T-cell (primary cell): ENCODE measurements at regions not wholly inside any gene's neighbourhood (a gene's known extent, or its start where the extent isn't known, plus 50 kb on each side); places are given as distances from the start of the nearest gene placed in this dataset.

Experiments used
- ATAC-seq, 4 experiments: fragments of 200-7000 bp in 3 of 4; fragments of 150-1000 bp in 1 of 4; cut with Tn5 transposase; replicated peaks in 1 of 4; 1 replicate in 3 of 4; 2 replicates in 1 of 4; pipeline ENCODE4 v1.10.0; 2021; ENCODE audit warnings: moderate library complexity in 3 of 4, mild to moderate bottlenecking in 2 of 4, moderate number of reproducible peaks in 1 of 4
- CTCF ChIA-PET, 2 donors: fragments of 300-600 bp; sonication (Branson Sonifier 250); formaldehyde crosslinking; loops; one replicate each; lab custom pipeline; 2022; ENCODE audit warnings: antibody characterized with exemption in 2 of 2; lab: Charles Lee
- POLR2A ChIA-PET, 2 donors: fragments of 300-600 bp; sonication (Branson Sonifier 250); formaldehyde crosslinking; loops; one replicate each; lab custom pipeline; 2022; ENCODE audit warnings: antibody characterized with exemption in 2 of 2; lab: Charles Lee
- DNase-seq, 35 experiments: peaks; one replicate each; pipeline versions ENCODE4 v3.0.0 to v3.0.0-alpha.2; 2013 to 2023
- H3K27ac ChIP-seq: one replicate; pipeline ENCODE4 v1.5.1; 2013; ENCODE audit warnings: low read length
- H3K27me3 ChIP-seq, 2 experiments: replicated peaks in 1 of 2; 1 replicate in 1 of 2; 2 replicates in 1 of 2; pipeline versions ENCODE4 v1.6.1 to v1.7.0; 2013; ENCODE audit warnings: low read length in 1 of 2, mixed read lengths in 1 of 2; ENCODE audit not compliant: control insufficient read depth in 2 of 2, insufficient read depth in 2 of 2; ENCODE audit errors: extremely low read depth in 1 of 2
- H3K36me3 ChIP-seq, 2 donors: 1 replicate in 1 of 2; 2 replicates in 1 of 2; pipeline versions ENCODE4 v1.6.1 to v1.7.0; 2013; ENCODE audit warnings: low read length in 1 of 2; ENCODE audit not compliant: control insufficient read depth in 2 of 2, insufficient read depth in 1 of 2; ENCODE audit errors: extremely low read depth in 1 of 2
- H3K4me1 ChIP-seq, 2 experiments: 1 replicate in 1 of 2; 2 replicates in 1 of 2; pipeline versions ENCODE4 v1.6.1 to v1.7.0; 2013; ENCODE audit warnings: low read length in 2 of 2, mixed read lengths in 1 of 2; ENCODE audit not compliant: insufficient read depth in 2 of 2, control insufficient read depth in 1 of 2; ENCODE audit errors: extremely low read depth in 1 of 2
- H3K4me3 ChIP-seq, 2 donors: 1 replicate in 1 of 2; 2 replicates in 1 of 2; pipeline versions ENCODE4 v1.5.1 to v1.7.0; 2013; ENCODE audit warnings: mild to moderate bottlenecking in 2 of 2, low read length in 1 of 2, moderate library complexity in 1 of 2; ENCODE audit not compliant: control insufficient read depth in 1 of 2; ENCODE audit errors: extremely low read depth in 1 of 2
- H3K9me3 ChIP-seq: 2 replicates; pipeline ENCODE4 v1.7.0; 2013
- H3K27ac Mint-ChIP-seq, 2 donors: one replicate each; pipeline ENCODE4 v1.8.0; 2020 to 2021; ENCODE audit warnings: mild to moderate bottlenecking in 2 of 2, mixed read lengths in 2 of 2
- H3K27me3 Mint-ChIP-seq, 2 donors: one replicate each; pipeline ENCODE4 v1.8.0; 2021 to 2022; ENCODE audit warnings: mixed read lengths in 2 of 2
- H3K36me3 Mint-ChIP-seq: one replicate; pipeline ENCODE4 v1.8.0; 2021; ENCODE audit warnings: mixed read lengths
- H3K4me1 Mint-ChIP-seq, 3 donors: one replicate each; pipeline ENCODE4 v1.8.0; 2020 to 2022; ENCODE audit warnings: mixed read lengths in 3 of 3, mild to moderate bottlenecking in 1 of 3
- H3K4me3 Mint-ChIP-seq, 3 donors: one replicate each; pipeline ENCODE4 v1.8.0; 2020 to 2022; ENCODE audit warnings: mild to moderate bottlenecking in 3 of 3, mixed read lengths in 3 of 3, moderate library complexity in 3 of 3
- H3K9me3 Mint-ChIP-seq, 3 donors: one replicate each; pipeline ENCODE4 v1.8.0; 2020 to 2022; ENCODE audit warnings: mixed read lengths in 3 of 3
- WGBS: methylation state at CpG from one replicate; pipeline ENCODE4 v1.1.5; 2013; ENCODE audit warnings: missing lambda C conversion rate; ENCODE audit not compliant: insufficient coverage; 5-methylcytosine and 5-hydroxymethylcytosine counted together

- DNase-seq (no peak), ATAC-seq (no peak)
- no peak overlapping the region for H3K27ac ChIP-seq
- Mint-ChIP-seq H3K4me1 (no peaks in the 10 kb centered on the region), H3K9me3 (no peaks in the 10 kb centered on the region), H3K4me3 (no peak overlapping the region), H3K27ac (no peak overlapping the region), H3K36me3 (no peaks in the 10 kb centered on the region), H3K27me3 (peaks cover 3 to 16% of the 10 kb centered on the region in 2 donors)
- H3K9me3 ChIP-seq: no peaks in the 10 kb centered on the region
- no peaks in the 10 kb centered on the region for H3K4me1 ChIP-seq
- H3K4me3 ChIP-seq: no peak overlapping the region
- no CpG with 5 or more reads among the region's 3 CpGs for WGBS
- ChIA-PET POLR2A (no interaction called here), CTCF (no interaction called here)
- no peaks in the 10 kb centered on the region for H3K27me3 ChIP-seq
- H3K36me3 ChIP-seq: no peaks in the 10 kb centered on the region
Measured at GRCh38 chr13:39185326-39185725, 147.1 kb downstream of the NHLRC3 start.

- ChIA-PET CTCF (no interaction called here), POLR2A (interaction anchor here in 1 of 2 donors (0.7 kb wide), 1 partner anchor 9 kb away, joined by 4 read pairs; no protein-coding TSS in a partner anchor)
- Histone ChIP-seq H3K4me3 (no peak overlapping the region), H3K9me3 (no peaks in the 10 kb centered on the region), H3K27me3 (no peaks in the 10 kb centered on the region), H3K4me1 (no peaks in the 10 kb centered on the region), H3K27ac (no peak overlapping the region), H3K36me3 (no peaks in the 10 kb centered on the region)
- Mint-ChIP-seq H3K36me3 (no peaks in the 10 kb centered on the region), H3K9me3 (no peaks in the 10 kb centered on the region), H3K27me3 (peaks cover 4 to 8% of the 10 kb centered on the region in 2 donors), H3K27ac (no peak overlapping the region), H3K4me3 (no peak overlapping the region), H3K4me1 (no peaks in the 10 kb centered on the region)
- ATAC-seq: no peak
- no peak for DNase-seq
- no CpG with 5 or more reads among the region's 2 CpGs for WGBS
Measured at GRCh38 chr13:39186205-39186875, 148.1 kb downstream of the NHLRC3 start.

GRCh38 chr13:39189778-39190177, 151.5 kb downstream of the NHLRC3 start:
- Mint-ChIP-seq H3K4me3 (no peak overlapping the region), H3K27me3 (peaks cover 11 to 21% of the 10 kb centered on the region in 2 donors), H3K4me1 (no peaks in the 10 kb centered on the region), H3K36me3 (no peaks in the 10 kb centered on the region), H3K27ac (no peak overlapping the region), H3K9me3 (no peaks in the 10 kb centered on the region)
- no peaks in the 10 kb centered on the region for H3K27me3 ChIP-seq
- H3K27ac ChIP-seq: no peak overlapping the region
- WGBS: no CpG with 5 or more reads among the region's 1 CpG
- ChIA-PET POLR2A (no interaction called here), CTCF (interaction anchor here in 1 of 2 donors (0.6 kb wide), 1 partner anchor 53 kb away, joined by 3 read pairs; no protein-coding TSS in a partner anchor)
- ATAC-seq (no peak), DNase-seq (no peak)
- no peak overlapping the region for H3K4me3 ChIP-seq
- H3K9me3 ChIP-seq: no peaks in the 10 kb centered on the region
- no peaks in the 10 kb centered on the region for H3K4me1 ChIP-seq
- no peaks in the 10 kb centered on the region for H3K36me3 ChIP-seq

- Histone ChIP-seq H3K4me1 (no peaks in the 10 kb centered on the region), H3K4me3 (no peak overlapping the region), H3K27me3 (no peaks in the 10 kb centered on the region), H3K27ac (no peak overlapping the region), H3K36me3 (no peaks in the 10 kb centered on the region), H3K9me3 (no peaks in the 10 kb centered on the region)
- ATAC-seq (no peak), DNase-seq (no peak)
- H3K27me3 Mint-ChIP-seq: peaks cover 2 to 19% of the 10 kb centered on the region in 2 donors
- no peak overlapping the region for H3K27ac Mint-ChIP-seq
- H3K4me3 Mint-ChIP-seq: no peak overlapping the region
- POLR2A ChIA-PET: no interaction called here
- 60% methylated on average over 1 of the region's 5 CpGs for WGBS
- H3K4me1 Mint-ChIP-seq: no peaks in the 10 kb centered on the region
- H3K9me3 Mint-ChIP-seq: no peaks in the 10 kb centered on the region
- CTCF ChIA-PET: interaction anchor here in 1 of 2 donors (1.0 kb wide), 1 partner anchor 9 kb away, joined by 3 read pairs; no protein-coding TSS in a partner anchor
- no peaks in the 10 kb centered on the region for H3K36me3 Mint-ChIP-seq
Measured at GRCh38 chr13:39196965-39197646, 158.8 kb downstream of the NHLRC3 start.

GRCh38 chr13:39197647-39198007, 159.4 kb downstream of the NHLRC3 start:
- ATAC-seq: no peak
- Mint-ChIP-seq H3K27me3 (peaks cover 2 to 19% of the 10 kb centered on the region in 2 donors), H3K9me3 (no peaks in the 10 kb centered on the region), H3K4me3 (no peak overlapping the region), H3K27ac (no peak overlapping the region), H3K36me3 (no peaks in the 10 kb centered on the region), H3K4me1 (no peaks in the 10 kb centered on the region)
- Histone ChIP-seq H3K4me1 (no peaks in the 10 kb centered on the region), H3K36me3 (no peaks in the 10 kb centered on the region), H3K9me3 (no peaks in the 10 kb centered on the region), H3K27me3 (no peaks in the 10 kb centered on the region), H3K4me3 (no peak overlapping the region), H3K27ac (no peak overlapping the region)
- CTCF ChIA-PET: interaction anchor here in 1 of 2 donors (1.0 kb wide), 1 partner anchor 8 kb away, joined by 3 read pairs; no protein-coding TSS in a partner anchor
- POLR2A ChIA-PET: no interaction called here
- DNase-seq: no peak

GRCh38 chr13:39200249-39200910, 162.1 kb downstream of the NHLRC3 start:
- DNase-seq: no peak
- ChIA-PET POLR2A (no interaction called here), CTCF (interaction anchor here in 1 of 2 donors (0.6 kb wide), 1 partner anchor 135 kb away, joined by 3 read pairs; no protein-coding TSS in a partner anchor)
- Mint-ChIP-seq H3K27ac (no peak overlapping the region), H3K4me3 (no peak overlapping the region), H3K9me3 (no peaks in the 10 kb centered on the region), H3K36me3 (no peaks in the 10 kb centered on the region), H3K27me3 (peaks cover 5 to 6% of the 10 kb centered on the region in 2 donors), H3K4me1 (no peaks in the 10 kb centered on the region)
- WGBS: 100% methylated on average over 1 of the region's 4 CpGs
- H3K4me1 ChIP-seq: no peaks in the 10 kb centered on the region
- no peak for ATAC-seq
- H3K4me3 ChIP-seq: no peak overlapping the region
- no peaks in the 10 kb centered on the region for H3K27me3 ChIP-seq
- no peaks in the 10 kb centered on the region for H3K9me3 ChIP-seq
- no peak overlapping the region for H3K27ac ChIP-seq
- H3K36me3 ChIP-seq: no peaks in the 10 kb centered on the region
